NCI-H460 (cell line): ENCODE measurements at regions not wholly inside any gene's neighbourhood (a gene's known extent, or its start where the extent isn't known, plus 50 kb on each side); places are given as distances from the start of the nearest gene placed in this dataset.

Source experiments
- DNase-seq: peaks from one replicate; pipeline ENCODE4 v3.0.0-alpha.2; 2016; ENCODE audit warnings: low read depth; ENCODE audit errors: extremely low read depth

DNA sequence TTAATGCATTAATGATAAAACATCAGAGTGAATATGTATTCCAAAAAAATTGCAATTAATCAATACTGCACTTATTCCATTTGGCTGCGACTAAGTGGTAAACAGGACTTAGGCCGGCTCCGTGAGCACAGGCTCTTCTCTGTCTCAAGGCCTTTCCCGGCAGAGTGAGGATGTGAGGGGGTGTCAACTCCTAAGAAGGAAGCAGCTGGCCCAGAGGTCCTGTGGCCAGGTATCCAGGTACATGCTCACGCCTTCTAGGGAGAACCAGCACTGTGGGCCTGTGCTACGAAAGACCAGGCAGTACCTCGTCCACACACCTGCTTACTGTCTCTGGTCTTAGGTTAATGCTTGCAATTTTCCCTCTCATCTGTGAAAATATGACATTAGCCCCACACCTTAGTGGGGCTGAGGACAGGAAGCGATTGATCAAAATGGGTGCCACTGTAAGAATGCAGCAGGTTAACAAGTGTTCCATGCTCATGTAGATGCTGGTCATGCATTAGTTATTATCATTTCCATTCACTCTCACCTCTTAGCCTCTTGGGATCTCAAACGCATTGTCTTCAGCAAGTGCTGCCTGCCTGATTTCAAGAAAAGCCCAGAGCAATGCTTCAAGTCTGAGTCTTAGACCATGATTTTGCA lies 175.3 kb downstream of the ABHD5 start:
- no peak for DNase-seq

GRCh38 chr3:43866529-43867353 lies 176.0 kb downstream of the ABHD5 start:
- DNase-seq: no peak

- DNase-seq: no peak
These were observed 176.8 kb downstream of the ABHD5 start for GRCh38 chr3:43867436-43868072.

GRCh38 chr3:43869491-43869890 lies 178.8 kb downstream of the ABHD5 start:
- no peak for DNase-seq

DNA sequence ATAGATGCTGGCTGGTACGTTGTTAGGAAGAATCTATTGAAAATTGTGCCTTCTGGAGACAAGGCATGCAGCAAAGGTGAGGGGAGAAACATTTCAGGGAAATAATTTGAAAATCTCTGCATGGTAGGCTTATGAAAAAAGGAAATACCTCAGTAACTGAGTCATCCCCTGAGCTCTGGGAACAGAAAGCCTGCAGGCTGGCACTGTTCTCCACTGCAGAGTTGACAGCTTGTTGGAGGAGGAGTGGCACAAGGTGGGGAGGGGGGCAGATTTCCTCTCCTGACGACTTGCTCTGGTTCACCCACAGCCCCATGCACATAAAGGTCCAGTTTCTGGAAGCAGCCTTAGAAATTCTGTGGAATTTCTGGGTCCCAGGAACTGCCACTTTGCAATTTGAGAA lies 179.4 kb downstream of the ABHD5 start:
- DNase-seq: no peak

DNA sequence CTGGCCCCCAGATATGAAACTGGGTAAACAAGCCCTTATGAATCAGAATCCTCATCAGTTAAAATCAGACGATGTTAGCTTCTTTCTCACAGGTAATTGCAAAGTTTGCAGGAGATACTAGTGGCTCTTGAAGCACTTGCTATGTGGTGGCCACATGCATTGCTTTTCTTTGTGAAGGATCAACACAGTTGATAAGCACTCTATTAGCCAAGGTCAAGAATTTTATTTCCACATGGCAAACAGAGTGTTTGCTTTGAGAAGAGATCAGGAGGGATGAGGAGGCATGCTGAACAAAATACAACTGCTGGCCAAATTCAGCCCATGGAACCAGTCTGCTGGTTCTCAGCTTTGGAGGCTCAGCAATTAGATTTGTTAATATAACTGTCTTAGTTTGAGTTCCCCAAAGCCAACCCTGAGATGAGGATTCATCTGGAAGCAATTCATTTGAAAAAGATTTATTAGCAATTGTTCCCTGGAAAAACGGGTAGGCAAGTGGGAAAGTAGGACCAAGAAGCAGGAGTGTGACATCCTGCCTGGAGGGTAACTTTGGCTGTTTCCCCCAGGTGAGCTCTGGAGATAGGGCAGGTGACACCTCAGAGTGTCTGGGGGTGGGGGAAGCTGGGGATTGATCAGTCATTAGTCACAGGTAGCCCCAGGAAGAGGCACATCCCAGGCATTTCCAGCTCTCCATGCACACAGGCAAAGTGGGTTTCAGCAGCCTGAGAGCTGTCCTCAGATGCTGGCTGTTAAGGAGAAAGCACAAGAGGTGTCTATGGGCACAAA lies 180.3 kb downstream of the ABHD5 start:
- no peak for DNase-seq

DNA sequence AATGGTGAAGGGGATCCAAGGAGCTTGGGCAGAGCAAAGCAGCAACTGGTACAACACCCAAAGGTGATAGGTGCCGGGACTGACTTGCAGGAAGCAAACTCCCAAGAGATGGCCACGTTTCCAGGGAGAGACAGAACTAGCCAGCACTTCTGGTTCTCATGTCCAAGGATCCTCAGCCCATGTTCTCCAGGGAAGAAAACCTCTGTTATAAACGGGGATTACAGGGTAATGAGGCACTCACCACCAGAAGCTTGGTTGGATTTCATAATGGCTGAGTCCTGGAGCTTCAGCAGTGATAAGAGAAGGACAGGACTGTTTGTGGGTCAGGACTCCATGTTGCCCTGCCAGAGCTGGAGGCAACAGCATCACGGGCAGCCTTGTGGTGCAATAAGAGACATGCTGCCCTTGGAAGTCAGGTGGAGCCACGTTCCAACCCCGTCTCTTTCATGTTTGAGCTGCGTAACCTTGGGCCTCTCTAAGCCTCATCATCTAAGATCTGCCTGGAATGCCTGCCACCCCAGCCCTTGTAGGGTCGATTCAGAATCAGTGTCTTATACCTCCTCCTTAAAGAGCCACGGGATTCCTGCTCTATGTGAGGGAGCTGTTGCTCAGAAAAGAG lies 181.0 kb downstream of the ABHD5 start:
- no peak for DNase-seq

DNA sequence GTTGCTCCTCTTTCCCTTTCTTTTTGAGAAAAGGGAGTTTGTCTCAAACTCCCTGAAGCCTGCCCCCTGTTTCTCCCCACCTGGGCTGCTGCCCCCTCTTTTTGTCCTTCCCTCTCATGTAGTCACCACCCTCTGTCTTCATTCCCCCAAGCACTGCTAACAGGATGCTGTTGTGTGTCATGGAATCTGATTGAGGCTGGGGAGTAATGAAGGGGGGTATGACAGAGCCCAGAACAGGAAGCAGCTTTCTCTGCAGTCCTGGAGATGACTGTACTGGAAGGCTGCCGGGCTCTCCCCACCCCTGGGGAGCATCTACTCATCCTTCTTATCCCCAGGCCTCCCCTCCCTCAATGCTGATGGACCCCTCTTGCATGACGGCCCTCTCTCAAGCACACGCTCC lies 181.6 kb downstream of the ABHD5 start:
- no peak for DNase-seq

- DNase-seq: no peak
These were observed 182.2 kb downstream of the ABHD5 start for GRCh38 chr3:43872901-43873300.

GRCh38 chr3:43873723-43874122 lies 183.0 kb downstream of the ABHD5 start:
- no peak for DNase-seq

GRCh38 chr3:43874290-43874689 lies 183.6 kb downstream of the ABHD5 start:
- no peak for DNase-seq

DNA sequence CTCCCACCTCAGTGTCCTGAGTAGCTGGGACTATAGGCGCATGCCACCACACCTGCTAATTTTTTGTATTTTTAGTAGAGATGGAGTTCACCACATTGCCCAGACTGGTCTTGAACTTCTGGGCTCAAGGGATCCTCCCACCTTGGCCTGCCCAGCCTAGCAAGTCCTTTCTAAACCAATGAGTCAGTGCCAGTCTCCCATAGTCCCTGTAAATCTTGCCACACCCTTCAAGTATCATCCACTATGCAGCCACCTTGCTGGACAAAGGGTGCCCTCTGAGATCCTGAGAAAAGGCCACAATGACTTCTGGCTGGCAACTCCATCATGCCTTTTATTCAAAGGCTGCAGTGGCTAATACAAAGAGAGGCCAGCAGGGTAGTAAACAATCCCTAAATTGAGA lies 184.0 kb downstream of the ABHD5 start:
- DNase-seq: no peak

DNA sequence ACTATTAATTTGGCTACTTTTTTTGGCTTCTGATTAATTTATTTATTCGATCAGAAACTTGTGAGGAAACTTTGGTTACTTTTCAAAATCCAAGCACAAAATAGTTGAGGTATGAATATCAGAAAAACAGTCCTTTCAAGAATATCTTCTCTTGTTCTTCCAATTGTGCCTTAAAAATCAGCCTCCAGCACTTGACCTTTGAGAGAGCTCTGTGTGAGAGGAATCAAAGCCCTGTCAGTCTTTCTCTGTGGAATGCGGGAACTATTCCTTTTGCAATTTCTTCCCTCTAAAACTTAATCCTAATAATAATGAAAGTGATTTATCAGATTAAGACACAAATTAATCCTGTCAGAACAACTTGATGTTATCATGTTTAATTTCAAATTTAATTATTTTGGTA lies 185.9 kb downstream of the ABHD5 start:
- no peak for DNase-seq

DNA sequence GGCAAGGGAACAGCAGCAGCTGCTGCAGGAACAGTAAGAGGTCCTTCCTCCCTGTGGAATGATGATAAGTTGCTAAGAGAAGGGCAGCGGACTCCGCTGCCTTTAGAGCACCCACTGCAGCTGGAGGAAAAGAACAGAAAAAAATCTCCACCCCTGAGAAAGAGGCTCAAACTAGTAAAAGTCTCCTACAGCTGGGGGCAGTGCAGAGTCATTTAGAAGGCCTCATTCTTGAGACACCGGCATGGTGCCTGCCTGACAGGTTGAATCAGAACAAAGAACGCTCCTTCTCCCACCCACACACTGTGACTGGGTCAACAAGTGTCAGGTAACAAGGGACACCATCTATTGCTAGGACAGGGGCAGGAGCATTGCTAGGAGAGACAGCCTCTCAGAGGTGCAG lies 188.4 kb downstream of the ABHD5 start:
- DNase-seq: no peak

- no peak for DNase-seq
These were observed 192.4 kb downstream of the ABHD5 start for GRCh38 chr3:43882976-43883680.

DNA sequence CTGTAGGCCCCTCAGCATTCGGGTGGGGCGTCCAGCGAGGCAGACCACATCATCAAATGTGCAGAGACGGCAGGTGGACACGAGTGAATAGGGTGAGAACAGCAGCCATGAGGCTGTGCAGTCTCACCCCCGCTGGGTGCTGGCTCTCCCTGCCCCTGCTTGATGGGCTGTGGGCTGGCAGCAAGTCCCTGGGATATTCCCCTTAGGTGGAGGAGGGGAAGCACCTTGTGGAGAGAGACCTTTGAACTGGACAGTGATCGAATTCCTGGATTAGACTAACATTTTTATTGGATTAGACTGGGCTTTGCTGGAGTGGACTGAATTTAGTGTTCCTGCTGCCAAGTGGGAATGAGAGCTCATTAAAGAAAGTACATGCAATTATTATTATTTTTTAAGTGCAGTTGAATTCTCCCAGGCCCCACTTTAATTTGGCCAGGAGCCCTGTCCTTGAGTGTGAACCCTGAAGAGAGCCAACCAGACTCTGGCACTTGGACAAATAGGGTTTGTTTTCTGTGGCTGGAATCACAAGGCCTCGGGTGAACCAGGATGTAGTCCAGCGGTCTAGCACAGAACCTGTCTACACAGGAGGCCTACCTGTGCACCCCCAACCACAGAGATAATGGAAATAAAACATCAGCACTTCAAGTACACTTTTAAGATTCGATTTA lies 193.1 kb downstream of the ABHD5 start:
- DNase-seq: no peak

GRCh38 chr3:43884581-43884980 lies 193.8 kb downstream of the ABHD5 start:
- no peak for DNase-seq

GRCh38 chr3:43885908-43886618 lies 195.3 kb downstream of the ABHD5 start:
- DNase-seq: no peak

DNA sequence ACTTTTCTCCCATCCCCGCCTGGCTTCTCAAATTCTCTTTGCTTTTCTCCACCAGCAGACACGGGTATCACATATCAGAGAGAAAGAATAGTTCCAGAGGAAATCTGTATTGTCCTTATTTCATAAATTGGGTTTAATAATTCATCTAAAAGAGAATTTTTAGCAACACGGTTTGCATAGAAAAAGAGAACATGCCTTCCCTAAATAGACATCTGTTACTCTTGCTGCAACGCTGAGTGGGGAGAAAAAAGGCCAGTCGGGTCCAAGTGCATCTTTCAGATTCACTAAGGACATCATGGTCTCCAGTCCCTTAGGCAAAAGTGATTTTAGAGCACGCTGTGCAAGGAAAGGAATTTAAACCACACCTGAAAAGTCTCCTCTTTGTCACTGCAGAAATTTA lies 201.3 kb downstream of the ABHD5 start:
- no peak for DNase-seq
